WTC11 (cell line): ENCODE measurements at regions not wholly inside any gene's neighbourhood (a gene's known extent, or its start where the extent isn't known, plus 50 kb on each side); places are given as distances from the start of the nearest gene placed in this dataset.

Source experiments
- ATAC-seq: fragments of 200-7000 bp; cut with Tn5 transposase; 2 replicates; pipeline ENCODE4 v1.10.0; 2021; ENCODE audit warnings: mild to moderate bottlenecking, moderate library complexity
- CTCF ChIA-PET: fragments of 300-600 bp; sonication (Branson Sonifier 250); formaldehyde crosslinking; loops from one replicate; lab custom pipeline; 2021; ENCODE audit warnings: antibody characterized with exemption; lab: Charles Lee
- POLR2A ChIA-PET: fragments of 350-600 bp; sonication (Branson Sonifier 250); formaldehyde crosslinking; loops from one replicate; lab custom pipeline; 2021; ENCODE audit warnings: antibody characterized with exemption; lab: Charles Lee
- DNase-seq: peaks from one replicate; pipeline ENCODE4 v3.0.0; 2021; ENCODE audit warnings: low spot score
- H3K27ac Mint-ChIP-seq: 2 replicates; pipeline ENCODE4 v1.8.0; 2021; ENCODE audit warnings: mixed read lengths
- H3K27me3 Mint-ChIP-seq: 2 replicates; pipeline ENCODE4 v1.8.0; 2021; ENCODE audit warnings: low read depth, mild to moderate bottlenecking, moderate library complexity, mixed read lengths
- H3K36me3 Mint-ChIP-seq: 2 replicates; pipeline ENCODE4 v1.8.0; 2021; ENCODE audit warnings: mixed read lengths
- H3K4me1 Mint-ChIP-seq: 2 replicates; pipeline ENCODE4 v1.8.0; 2022; ENCODE audit warnings: mixed read lengths
- H3K4me3 Mint-ChIP-seq: 2 replicates; pipeline ENCODE4 v1.8.0; 2021; ENCODE audit warnings: mild to moderate bottlenecking, moderate library complexity, mixed read lengths
- H3K9me3 Mint-ChIP-seq: 2 replicates; pipeline ENCODE4 v1.8.0; 2021; ENCODE audit warnings: mixed read lengths
- E2F1 ChIP-seq: sonication (generic); formaldehyde crosslinking; IDR thresholded peaks from 2 replicates; pipeline ENCODE4 v1.8.0; 2022; ENCODE audit warnings: mild to moderate bottlenecking, missing genetic modification reagents
- ESRRA ChIP-seq: sonication (generic); formaldehyde crosslinking; IDR thresholded peaks from 2 replicates; pipeline ENCODE4 v1.8.1; 2022; ENCODE audit warnings: mild to moderate bottlenecking, missing genetic modification reagents, borderline replicate concordance
- FOXP4 ChIP-seq: sonication (generic); formaldehyde crosslinking; IDR thresholded peaks from 2 replicates; pipeline ENCODE4 v1.8.0; 2022; ENCODE audit warnings: mild to moderate bottlenecking, missing genetic modification reagents
- GABPB1 ChIP-seq: sonication (generic); formaldehyde crosslinking; IDR thresholded peaks from 2 replicates; pipeline ENCODE4 v1.8.1; 2023; ENCODE audit warnings: mild to moderate bottlenecking, missing genetic modification reagents
- HMGA2 ChIP-seq: fragments of 250-450 bp; sonication (Bioruptor Pico); IDR thresholded peaks from 2 replicates; pipeline ENCODE4 v1.4.0; 2021; ENCODE audit warnings: mild to moderate bottlenecking, moderate library complexity
- JAZF1 ChIP-seq: fragments of 250-450 bp; sonication (Bioruptor Pico); IDR thresholded peaks from 2 replicates; pipeline ENCODE4 v1.9.0; 2021; ENCODE audit warnings: moderate library complexity, mild to moderate bottlenecking, inconsistent platforms
- NR1H2 ChIP-seq: sonication (generic); formaldehyde crosslinking; IDR thresholded peaks from 2 replicates; pipeline ENCODE4 v1.9.0; 2021; ENCODE audit warnings: mild to moderate bottlenecking, moderate library complexity, missing genetic modification reagents
- OVOL2 ChIP-seq: fragments of 250-450 bp; sonication (Bioruptor Pico); IDR thresholded peaks from 2 replicates; pipeline ENCODE4 v1.9.0; 2021; ENCODE audit warnings: mild to moderate bottlenecking, borderline replicate concordance
- SOX15 ChIP-seq: fragments of 250-450 bp; sonication (Bioruptor Pico); IDR thresholded peaks from 2 replicates; pipeline ENCODE4 v1.9.0; 2021; ENCODE audit warnings: mild to moderate bottlenecking
- TEAD4 ChIP-seq: sonication (generic); formaldehyde crosslinking; IDR thresholded peaks from 2 replicates; pipeline ENCODE4 v1.8.0; 2022; ENCODE audit warnings: mild to moderate bottlenecking, missing genetic modification reagents
- TP53 ChIP-seq: sonication (generic); formaldehyde crosslinking; IDR thresholded peaks from 2 replicates; pipeline ENCODE4 v1.8.1; 2023; ENCODE audit warnings: mild to moderate bottlenecking, missing genetic modification reagents
- ZNF281 ChIP-seq: sonication (generic); formaldehyde crosslinking; IDR thresholded peaks from 2 replicates; pipeline ENCODE4 v1.8.0; 2023; ENCODE audit warnings: mild to moderate bottlenecking, missing genetic modification reagents
- ZNF317 ChIP-seq: sonication (generic); formaldehyde crosslinking; IDR thresholded peaks from 2 replicates; pipeline ENCODE4 v1.8.1; 2023; ENCODE audit warnings: low read depth, mild to moderate bottlenecking, moderate library complexity, missing genetic modification reagents, borderline replicate concordance
- TF ChIP-seq, protein P1 (sequence below): sonication (generic); formaldehyde crosslinking; IDR thresholded peaks from 2 replicates; pipeline ENCODE4 v1.8.1; 2023; ENCODE audit warnings: mild to moderate bottlenecking, missing genetic modification reagents, moderate library complexity
- TF ChIP-seq, protein P2 (sequence below): sonication (generic); formaldehyde crosslinking; conservative IDR thresholded peaks from 2 replicates; pipeline ENCODE4 v1.8.1; 2023; ENCODE audit warnings: mild to moderate bottlenecking, low read depth, missing genetic modification reagents, moderate library complexity
- TF ChIP-seq, protein P3 (sequence below): sonication (generic); formaldehyde crosslinking; IDR thresholded peaks from 2 replicates; pipeline ENCODE4 v1.8.1; 2022; ENCODE audit warnings: missing genetic modification reagents, borderline replicate concordance
- TF ChIP-seq, protein P4 (sequence below): fragments of 250-450 bp; sonication (Bioruptor Pico); IDR thresholded peaks from 2 replicates; pipeline ENCODE4 v1.9.0; 2021; ENCODE audit warnings: mild to moderate bottlenecking

- TF ChIP-seq, protein P1, sequence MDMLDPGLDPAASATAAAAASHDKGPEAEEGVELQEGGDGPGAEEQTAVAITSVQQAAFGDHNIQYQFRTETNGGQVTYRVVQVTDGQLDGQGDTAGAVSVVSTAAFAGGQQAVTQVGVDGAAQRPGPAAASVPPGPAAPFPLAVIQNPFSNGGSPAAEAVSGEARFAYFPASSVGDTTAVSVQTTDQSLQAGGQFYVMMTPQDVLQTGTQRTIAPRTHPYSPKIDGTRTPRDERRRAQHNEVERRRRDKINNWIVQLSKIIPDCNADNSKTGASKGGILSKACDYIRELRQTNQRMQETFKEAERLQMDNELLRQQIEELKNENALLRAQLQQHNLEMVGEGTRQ (CRISPR knock-in tag) = no peak
- TF ChIP-seq, all 79 proteins: peak for 0
Measured at GRCh38 chr9:92171822-92172221, 56.6 kb upstream of the SPTLC1 start (continued).

GRCh38 chr9:92171281-92171680 lies 56.1 kb upstream of the SPTLC1 start:
- ATAC-seq = no peak
- DNase-seq = no peak
- peaks cover 8% of the 10 kb centered on the region for H3K27me3 Mint-ChIP-seq
- 0 out of 2 replicates have a peak, but pooled peaks cover 3% of the 10 kb centered on the region for H3K36me3 Mint-ChIP-seq
- ChIA-PET POLR2A (no interaction called here), CTCF (interaction anchor here (0.9 to 6.5 kb wide), 2 partner anchors 32 to 37 kb away, joined by 4 to 67 read pairs; no protein-coding TSS in a partner anchor)
- H3K4me3 Mint-ChIP-seq = no peak overlapping the region
- no peak overlapping the region for H3K27ac Mint-ChIP-seq
- peaks cover 22% of the 10 kb centered on the region for H3K9me3 Mint-ChIP-seq
- no peaks in the 10 kb centered on the region for H3K4me1 Mint-ChIP-seq
- no peak for TF ChIP-seq FOXP4
- TF ChIP-seq, protein P2, sequence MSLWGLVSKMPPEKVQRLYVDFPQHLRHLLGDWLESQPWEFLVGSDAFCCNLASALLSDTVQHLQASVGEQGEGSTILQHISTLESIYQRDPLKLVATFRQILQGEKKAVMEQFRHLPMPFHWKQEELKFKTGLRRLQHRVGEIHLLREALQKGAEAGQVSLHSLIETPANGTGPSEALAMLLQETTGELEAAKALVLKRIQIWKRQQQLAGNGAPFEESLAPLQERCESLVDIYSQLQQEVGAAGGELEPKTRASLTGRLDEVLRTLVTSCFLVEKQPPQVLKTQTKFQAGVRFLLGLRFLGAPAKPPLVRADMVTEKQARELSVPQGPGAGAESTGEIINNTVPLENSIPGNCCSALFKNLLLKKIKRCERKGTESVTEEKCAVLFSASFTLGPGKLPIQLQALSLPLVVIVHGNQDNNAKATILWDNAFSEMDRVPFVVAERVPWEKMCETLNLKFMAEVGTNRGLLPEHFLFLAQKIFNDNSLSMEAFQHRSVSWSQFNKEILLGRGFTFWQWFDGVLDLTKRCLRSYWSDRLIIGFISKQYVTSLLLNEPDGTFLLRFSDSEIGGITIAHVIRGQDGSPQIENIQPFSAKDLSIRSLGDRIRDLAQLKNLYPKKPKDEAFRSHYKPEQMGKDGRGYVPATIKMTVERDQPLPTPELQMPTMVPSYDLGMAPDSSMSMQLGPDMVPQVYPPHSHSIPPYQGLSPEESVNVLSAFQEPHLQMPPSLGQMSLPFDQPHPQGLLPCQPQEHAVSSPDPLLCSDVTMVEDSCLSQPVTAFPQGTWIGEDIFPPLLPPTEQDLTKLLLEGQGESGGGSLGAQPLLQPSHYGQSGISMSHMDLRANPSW (CRISPR knock-in tag) = no peak
- no peak for TF ChIP-seq JAZF1 (CRISPR knock-in tag)
- no peak for TF ChIP-seq ZNF281 (CRISPR knock-in tag)
- TF ChIP-seq, protein P3, sequence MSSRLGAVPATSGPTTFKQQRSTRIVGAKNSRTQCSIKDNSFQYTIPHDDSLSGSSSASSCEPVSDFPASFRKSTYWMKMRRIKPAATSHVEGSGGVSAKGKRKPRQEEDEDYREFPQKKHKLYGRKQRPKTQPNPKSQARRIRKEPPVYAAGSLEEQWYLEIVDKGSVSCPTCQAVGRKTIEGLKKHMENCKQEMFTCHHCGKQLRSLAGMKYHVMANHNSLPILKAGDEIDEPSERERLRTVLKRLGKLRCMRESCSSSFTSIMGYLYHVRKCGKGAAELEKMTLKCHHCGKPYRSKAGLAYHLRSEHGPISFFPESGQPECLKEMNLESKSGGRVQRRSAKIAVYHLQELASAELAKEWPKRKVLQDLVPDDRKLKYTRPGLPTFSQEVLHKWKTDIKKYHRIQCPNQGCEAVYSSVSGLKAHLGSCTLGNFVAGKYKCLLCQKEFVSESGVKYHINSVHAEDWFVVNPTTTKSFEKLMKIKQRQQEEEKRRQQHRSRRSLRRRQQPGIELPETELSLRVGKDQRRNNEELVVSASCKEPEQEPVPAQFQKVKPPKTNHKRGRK (CRISPR knock-in tag) = no peak
- no peak for TF ChIP-seq HMGA2
- no peak for TF ChIP-seq NR1H2
- no peak for TF ChIP-seq ZNF317 (CRISPR knock-in tag)
- TF ChIP-seq, protein P4, sequence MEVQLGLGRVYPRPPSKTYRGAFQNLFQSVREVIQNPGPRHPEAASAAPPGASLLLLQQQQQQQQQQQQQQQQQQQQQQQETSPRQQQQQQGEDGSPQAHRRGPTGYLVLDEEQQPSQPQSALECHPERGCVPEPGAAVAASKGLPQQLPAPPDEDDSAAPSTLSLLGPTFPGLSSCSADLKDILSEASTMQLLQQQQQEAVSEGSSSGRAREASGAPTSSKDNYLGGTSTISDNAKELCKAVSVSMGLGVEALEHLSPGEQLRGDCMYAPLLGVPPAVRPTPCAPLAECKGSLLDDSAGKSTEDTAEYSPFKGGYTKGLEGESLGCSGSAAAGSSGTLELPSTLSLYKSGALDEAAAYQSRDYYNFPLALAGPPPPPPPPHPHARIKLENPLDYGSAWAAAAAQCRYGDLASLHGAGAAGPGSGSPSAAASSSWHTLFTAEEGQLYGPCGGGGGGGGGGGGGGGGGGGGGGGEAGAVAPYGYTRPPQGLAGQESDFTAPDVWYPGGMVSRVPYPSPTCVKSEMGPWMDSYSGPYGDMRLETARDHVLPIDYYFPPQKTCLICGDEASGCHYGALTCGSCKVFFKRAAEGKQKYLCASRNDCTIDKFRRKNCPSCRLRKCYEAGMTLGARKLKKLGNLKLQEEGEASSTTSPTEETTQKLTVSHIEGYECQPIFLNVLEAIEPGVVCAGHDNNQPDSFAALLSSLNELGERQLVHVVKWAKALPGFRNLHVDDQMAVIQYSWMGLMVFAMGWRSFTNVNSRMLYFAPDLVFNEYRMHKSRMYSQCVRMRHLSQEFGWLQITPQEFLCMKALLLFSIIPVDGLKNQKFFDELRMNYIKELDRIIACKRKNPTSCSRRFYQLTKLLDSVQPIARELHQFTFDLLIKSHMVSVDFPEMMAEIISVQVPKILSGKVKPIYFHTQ (CRISPR knock-in tag) = no peak
- no peak for TF ChIP-seq ESRRA
- TF ChIP-seq TP53 (CRISPR knock-in tag) = no peak
- no peak for TF ChIP-seq E2F1 (CRISPR knock-in tag)
- no peak for TF ChIP-seq OVOL2
- TF ChIP-seq SOX15 (CRISPR knock-in tag) = no peak
- no peak for TF ChIP-seq GABPB1 (CRISPR knock-in tag)
- no peak for TF ChIP-seq TEAD4 (CRISPR knock-in tag)
- TF ChIP-seq, all 79 proteins: peak for 0
